Stomach (tissue), 4 donors: ENCODE measurements at regions not wholly inside any gene's neighbourhood (a gene's known extent, or its start where the extent isn't known, plus 50 kb on each side); places are given as distances from the start of the nearest gene placed in this dataset.

Experiments used
- POLR2A ChIP-seq, 4 donors: fragments of 450-650 bp; IDR thresholded peaks; one replicate each; pipeline ENCODE4 v1.6.1; 2016; ENCODE audit warnings: antibody characterized with exemption in 4 of 4, control low read depth in 2 of 4, mild to moderate bottlenecking in 1 of 4, moderate library complexity in 1 of 4
- TF ChIP-seq, protein P1 (sequence below), 7 experiments: fragments of 450-650 bp in 4 of 7; fragments of 200-600 bp in 3 of 7; sonication (generic) in 3 of 7; IDR thresholded peaks; one replicate each; pipeline ENCODE4 v1.5.1; 2016 to 2019; ENCODE audit warnings: antibody characterized with exemption in 7 of 7, control low read depth in 2 of 7, mild to moderate bottlenecking in 1 of 7

DNA sequence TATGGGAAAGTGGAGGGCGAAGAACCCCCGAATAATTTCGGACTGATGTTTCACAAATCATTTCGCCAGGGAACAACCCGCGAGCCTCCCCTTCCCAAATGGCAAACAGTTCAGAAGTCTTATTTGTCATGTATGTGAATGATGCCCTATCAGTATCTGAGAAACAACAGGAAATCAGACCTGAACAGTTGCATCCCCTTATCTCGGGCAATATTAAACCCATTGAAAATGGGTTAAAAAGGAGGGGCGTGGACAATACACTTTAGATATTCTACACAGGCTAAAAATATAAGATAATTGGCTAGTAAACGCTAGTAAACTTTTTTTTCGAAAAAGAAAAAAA lies 1003.3 kb upstream of the NR2F2 start:
- TF ChIP-seq, protein P1, sequence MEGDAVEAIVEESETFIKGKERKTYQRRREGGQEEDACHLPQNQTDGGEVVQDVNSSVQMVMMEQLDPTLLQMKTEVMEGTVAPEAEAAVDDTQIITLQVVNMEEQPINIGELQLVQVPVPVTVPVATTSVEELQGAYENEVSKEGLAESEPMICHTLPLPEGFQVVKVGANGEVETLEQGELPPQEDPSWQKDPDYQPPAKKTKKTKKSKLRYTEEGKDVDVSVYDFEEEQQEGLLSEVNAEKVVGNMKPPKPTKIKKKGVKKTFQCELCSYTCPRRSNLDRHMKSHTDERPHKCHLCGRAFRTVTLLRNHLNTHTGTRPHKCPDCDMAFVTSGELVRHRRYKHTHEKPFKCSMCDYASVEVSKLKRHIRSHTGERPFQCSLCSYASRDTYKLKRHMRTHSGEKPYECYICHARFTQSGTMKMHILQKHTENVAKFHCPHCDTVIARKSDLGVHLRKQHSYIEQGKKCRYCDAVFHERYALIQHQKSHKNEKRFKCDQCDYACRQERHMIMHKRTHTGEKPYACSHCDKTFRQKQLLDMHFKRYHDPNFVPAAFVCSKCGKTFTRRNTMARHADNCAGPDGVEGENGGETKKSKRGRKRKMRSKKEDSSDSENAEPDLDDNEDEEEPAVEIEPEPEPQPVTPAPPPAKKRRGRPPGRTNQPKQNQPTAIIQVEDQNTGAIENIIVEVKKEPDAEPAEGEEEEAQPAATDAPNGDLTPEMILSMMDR (IDR thresholded peaks at IDR 0.05): no peak
- TF ChIP-seq POLR2A (IDR thresholded peaks at IDR 0.05): no peak
